Right lung (tissue), 2 donors: ENCODE measurements at regions not wholly inside any gene's neighbourhood (a gene's known extent, or its start where the extent isn't known, plus 50 kb on each side); places are given as distances from the start of the nearest gene placed in this dataset.
"Not testable (repeated sequence)": the region's sequence is repeated elsewhere in the genome, so short reads cannot be mapped to it uniquely, and the experiment has no call there.

Source experiments
- DNase-seq, 2 donors: peaks; one replicate each; pipeline ENCODE4 v3.0.0-alpha.2; 2013

- DNase-seq = no peak
Observed at GRCh38 chr3:147471741-147472140, 62.6 kb downstream of the ZIC1 start.

GRCh38 chr3:147472846-147473245, 63.7 kb downstream of the ZIC1 start:
- DNase-seq = no peak

- no peak for DNase-seq
Observed at GRCh38 chr3:147483145-147483544, 74.0 kb downstream of the ZIC1 start.

- no peak for DNase-seq
Observed at GRCh38 chr3:147483578-147483977, 74.4 kb downstream of the ZIC1 start.

- DNase-seq = no peak
Observed at GRCh38 chr3:147493065-147493464, 83.9 kb downstream of the ZIC1 start.

GRCh38 chr3:147493666-147494065, 84.5 kb downstream of the ZIC1 start:
- no peak for DNase-seq

GRCh38 chr3:147497286-147497685, 88.1 kb downstream of the ZIC1 start:
- no peak for DNase-seq

GRCh38 chr3:147507638-147508286, 98.6 kb downstream of the ZIC1 start:
- DNase-seq = no peak

GRCh38 chr3:147509448-147509847, 100.3 kb downstream of the ZIC1 start:
- no peak for DNase-seq

GRCh38 chr3:147513785-147514184, 104.6 kb downstream of the ZIC1 start:
- DNase-seq = no peak

GRCh38 chr3:147514366-147515160, 105.4 kb downstream of the ZIC1 start:
- DNase-seq = peak; percentile 38 to 60

- no peak for DNase-seq
Observed at GRCh38 chr3:147518465-147518864, 109.3 kb downstream of the ZIC1 start.

GRCh38 chr3:147521646-147522045, 112.5 kb downstream of the ZIC1 start:
- no peak for DNase-seq

- not testable (repeated sequence) for DNase-seq
Observed at GRCh38 chr3:147522780-147523179, 113.6 kb downstream of the ZIC1 start.

- DNase-seq = no peak
Observed at GRCh38 chr3:147529551-147529950, 120.4 kb downstream of the ZIC1 start.

- no peak for DNase-seq
Observed at GRCh38 chr3:147538034-147538433, 128.9 kb downstream of the ZIC1 start.

- no peak for DNase-seq
Observed at GRCh38 chr3:147540921-147541320, 131.8 kb downstream of the ZIC1 start.

- DNase-seq = no peak
Observed at GRCh38 chr3:147544290-147544689, 135.1 kb downstream of the ZIC1 start.

GRCh38 chr3:147551491-147551890, 142.3 kb downstream of the ZIC1 start:
- no peak for DNase-seq

- DNase-seq = no peak
Observed at GRCh38 chr3:147554332-147554731, 145.2 kb downstream of the ZIC1 start.

- DNase-seq = no peak
Observed at GRCh38 chr3:147572970-147573340, 163.8 kb downstream of the ZIC1 start.

- no peak for DNase-seq
Observed at GRCh38 chr3:147574621-147575020, 165.5 kb downstream of the ZIC1 start.

- no peak for DNase-seq
Observed at GRCh38 chr3:147575391-147575790, 166.2 kb downstream of the ZIC1 start.

GRCh38 chr3:147582642-147583041, 173.5 kb downstream of the ZIC1 start:
- DNase-seq = no peak
